ENCODE measurements at regions not wholly inside any gene's neighbourhood (a gene's known extent, or its start where the extent isn't known, plus 50 kb on each side); places are given as distances from the start of the nearest gene placed in this dataset.

DNA sequence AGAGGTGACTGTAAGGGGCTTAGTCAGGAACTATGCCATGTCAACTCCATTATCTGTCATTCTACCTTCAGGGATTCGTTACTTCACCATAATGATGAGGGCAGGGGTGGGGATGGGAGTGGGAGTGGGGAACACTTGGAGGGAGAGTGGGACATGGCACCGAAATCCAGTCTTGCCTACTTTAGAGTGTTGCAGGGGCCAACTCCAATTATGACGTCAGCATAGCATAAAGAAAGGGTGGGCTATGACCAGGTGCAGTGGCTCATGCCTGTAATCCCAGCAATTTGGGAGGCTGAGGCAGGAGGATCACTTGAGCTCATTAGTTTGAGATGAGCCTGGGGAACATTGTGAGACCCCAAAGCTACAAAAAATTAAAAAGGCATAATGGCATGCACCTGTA, 512.2 kb downstream of the GATA3 start:
- Histone ChIP-seq H3K4me1 (ENCODE audit: control insufficient read depth, insufficient read depth, low read length, poor library complexity, severe bottlenecking) (no peaks in the 10 kb centered on the region), H3K4me3 (ENCODE audit: low read depth, low read length) (no peak overlapping the region), H3K9me3 (ENCODE audit: control insufficient read depth in 2 of 2, low read length in 2 of 2) (no peaks in the 10 kb centered on the region), H3K27me3 (ENCODE audit: control insufficient read depth, insufficient read depth, low read length) (peaks cover 1% of the 10 kb centered on the region), H3K27ac (ENCODE audit: insufficient read depth, low read length, poor library complexity, severe bottlenecking) (no peak overlapping the region), H3K36me3 (ENCODE audit: control insufficient read depth, insufficient read depth, low read length) (no peaks in the 10 kb centered on the region)
- H3K36me3 Mint-ChIP-seq: no peaks in the 10 kb centered on the region
- H3K4me1 Mint-ChIP-seq: no peaks in the 10 kb centered on the region
- H3K4me3 Mint-ChIP-seq: no peak overlapping the region
- H3K9me3 Mint-ChIP-seq: peaks cover 0 to 3% (median 0%) of the 10 kb centered on the region in 7 donors
- peaks cover 25% of the 10 kb centered on the region for H3K27me3 Mint-ChIP-seq
- ATAC-seq (ENCODE audit: low read depth in 2 of 2): no peak
- DNase-seq: no peak
- no peak overlapping the region for H3K27ac Mint-ChIP-seq

- H3K27me3 Mint-ChIP-seq: peaks cover 31% of the 10 kb centered on the region
These were observed 513.9 kb downstream of the GATA3 start for GRCh38 chr10:8568401-8568800.

GRCh38 chr10:8575620-8576019, 521.1 kb downstream of the GATA3 start:
- Mint-ChIP-seq H3K9me3 (peaks cover 0 to 4% (median 0%) of the 10 kb centered on the region in 7 donors), H3K27ac (no peak overlapping the region), H3K36me3 (no peaks in the 10 kb centered on the region), H3K4me1 (peaks cover 0 to 4% (median 2%) of the 10 kb centered on the region in 4 donors), H3K4me3 (no peak overlapping the region), H3K27me3 (peaks cover 10% of the 10 kb centered on the region)
- no peaks in the 10 kb centered on the region for H3K36me3 ChIP-seq (ENCODE audit: control insufficient read depth, insufficient read depth, low read length)
- peaks cover 2% of the 10 kb centered on the region for H3K27me3 ChIP-seq (ENCODE audit: control insufficient read depth, insufficient read depth, low read length)
- H3K4me1 ChIP-seq (ENCODE audit: control insufficient read depth, insufficient read depth, low read length, poor library complexity, severe bottlenecking): no peaks in the 10 kb centered on the region
- H3K27ac ChIP-seq (ENCODE audit: insufficient read depth, low read length, poor library complexity, severe bottlenecking): no peak overlapping the region
- no peaks in the 10 kb centered on the region for H3K9me3 ChIP-seq (ENCODE audit: control insufficient read depth in 2 of 2, low read length in 2 of 2)
- DNase-seq (no peak), ATAC-seq (ENCODE audit: low read depth in 2 of 2) (no peak)
- no peak overlapping the region for H3K4me3 ChIP-seq (ENCODE audit: low read depth, low read length)

More at GRCh38 chr10:8568401-8568800, 513.9 kb downstream of the GATA3 start:
- no peak overlapping the region for H3K4me3 ChIP-seq (ENCODE audit: low read depth, low read length)
- H3K36me3 Mint-ChIP-seq: no peaks in the 10 kb centered on the region
- peaks cover 1% of the 10 kb centered on the region for H3K27me3 ChIP-seq (ENCODE audit: control insufficient read depth, insufficient read depth, low read length)
- DNase-seq (no peak), ATAC-seq (ENCODE audit: low read depth in 2 of 2) (no peak)
- no peak overlapping the region for H3K27ac Mint-ChIP-seq
- no peaks in the 10 kb centered on the region for H3K4me1 ChIP-seq (ENCODE audit: control insufficient read depth, insufficient read depth, low read length, poor library complexity, severe bottlenecking)
- no peaks in the 10 kb centered on the region for H3K9me3 Mint-ChIP-seq
- H3K27ac ChIP-seq (ENCODE audit: insufficient read depth, low read length, poor library complexity, severe bottlenecking): no peak overlapping the region
- H3K4me1 Mint-ChIP-seq: no peaks in the 10 kb centered on the region
- H3K36me3 ChIP-seq (ENCODE audit: control insufficient read depth, insufficient read depth, low read length): no peaks in the 10 kb centered on the region
- no peaks in the 10 kb centered on the region for H3K9me3 ChIP-seq (ENCODE audit: control insufficient read depth in 2 of 2, low read length in 2 of 2)
- no peak overlapping the region for H3K4me3 Mint-ChIP-seq

DNA sequence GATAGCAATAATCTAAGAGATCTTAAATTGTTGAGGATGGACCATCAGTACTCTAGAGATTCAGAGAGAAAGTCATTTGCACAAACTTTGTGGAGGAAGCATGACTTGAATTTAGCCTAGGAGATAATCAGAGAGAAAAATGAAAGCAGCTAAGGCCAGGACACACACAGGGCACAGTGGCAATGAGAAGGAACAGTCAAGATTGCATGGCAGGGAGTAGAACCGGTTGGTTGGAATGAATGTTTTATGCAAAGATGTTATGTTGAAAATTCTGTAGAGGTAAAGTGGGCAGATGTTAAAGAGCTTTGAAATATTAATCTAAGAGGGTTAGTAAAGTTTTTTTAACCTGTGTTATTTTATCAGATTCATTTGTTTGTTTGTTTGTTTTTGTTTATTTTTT, 521.8 kb downstream of the GATA3 start:
- no peaks in the 10 kb centered on the region for H3K36me3 ChIP-seq (ENCODE audit: control insufficient read depth, insufficient read depth, low read length)
- no peaks in the 10 kb centered on the region for H3K9me3 ChIP-seq (ENCODE audit: control insufficient read depth in 2 of 2, low read length in 2 of 2)
- H3K27ac Mint-ChIP-seq: no peak overlapping the region
- H3K4me1 ChIP-seq (ENCODE audit: control insufficient read depth, insufficient read depth, low read length, poor library complexity, severe bottlenecking): no peaks in the 10 kb centered on the region
- H3K27me3 Mint-ChIP-seq: peaks cover 10% of the 10 kb centered on the region
- H3K36me3 Mint-ChIP-seq: no peaks in the 10 kb centered on the region
- peaks cover 2% of the 10 kb centered on the region for H3K27me3 ChIP-seq (ENCODE audit: control insufficient read depth, insufficient read depth, low read length)
- peaks cover 0 to 4% (median 0%) of the 10 kb centered on the region in 7 donors for H3K9me3 Mint-ChIP-seq
- H3K4me1 Mint-ChIP-seq: peaks cover 0 to 4% (median 2%) of the 10 kb centered on the region in 4 donors
- no peak overlapping the region for H3K4me3 Mint-ChIP-seq
- DNase-seq (no peak), ATAC-seq (ENCODE audit: low read depth in 2 of 2) (no peak)
- no peak overlapping the region for H3K27ac ChIP-seq (ENCODE audit: insufficient read depth, low read length, poor library complexity, severe bottlenecking)
- H3K4me3 ChIP-seq (ENCODE audit: low read depth, low read length): no peak overlapping the region

DNA sequence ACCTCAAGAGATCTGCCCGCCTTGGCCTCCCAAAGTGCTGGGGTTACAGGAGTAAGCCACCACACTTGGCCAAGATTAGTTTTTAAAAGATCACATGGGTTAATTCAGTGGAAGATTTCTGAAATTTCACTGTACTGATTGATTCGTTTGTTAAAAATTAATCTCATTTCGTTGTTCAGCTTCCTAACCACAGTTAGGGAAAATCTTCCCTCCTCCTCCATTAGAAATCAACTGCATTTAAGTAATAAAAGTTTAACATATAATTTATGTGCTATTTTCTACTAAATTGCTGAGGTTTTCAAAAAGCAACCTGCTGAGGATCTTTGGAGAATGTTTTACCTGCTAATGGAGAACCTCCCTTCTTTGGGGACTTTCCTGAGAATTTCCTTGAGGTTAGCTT, 522.4 kb downstream of the GATA3 start:
- no peak for ATAC-seq (ENCODE audit: low read depth in 2 of 2)
- Mint-ChIP-seq H3K4me3 (no peak overlapping the region), H3K36me3 (no peaks in the 10 kb centered on the region), H3K27me3 (peaks cover 10% of the 10 kb centered on the region), H3K9me3 (peaks cover 0 to 4% (median 0%) of the 10 kb centered on the region in 7 donors), H3K27ac (no peak overlapping the region), H3K4me1 (peaks cover 0 to 4% (median 2%) of the 10 kb centered on the region in 4 donors)
- Histone ChIP-seq H3K36me3 (ENCODE audit: control insufficient read depth, insufficient read depth, low read length) (no peaks in the 10 kb centered on the region), H3K4me1 (ENCODE audit: control insufficient read depth, insufficient read depth, low read length, poor library complexity, severe bottlenecking) (no peaks in the 10 kb centered on the region), H3K27ac (ENCODE audit: insufficient read depth, low read length, poor library complexity, severe bottlenecking) (no peak overlapping the region), H3K4me3 (ENCODE audit: low read depth, low read length) (no peak overlapping the region), H3K27me3 (ENCODE audit: control insufficient read depth, insufficient read depth, low read length) (peaks cover 2% of the 10 kb centered on the region), H3K9me3 (ENCODE audit: control insufficient read depth in 2 of 2, low read length in 2 of 2) (no peaks in the 10 kb centered on the region)
- no peak for DNase-seq

GRCh38 chr10:8577686-8578085, 523.2 kb downstream of the GATA3 start:
- H3K4me3 Mint-ChIP-seq: no peak overlapping the region
- H3K9me3 Mint-ChIP-seq: peaks cover 0 to 4% (median 0%) of the 10 kb centered on the region in 7 donors
- Histone ChIP-seq H3K4me3 (ENCODE audit: low read depth, low read length) (peak overlapping the region; percentile 16), H3K9me3 (ENCODE audit: control insufficient read depth in 2 of 2, low read length in 2 of 2) (no peaks in the 10 kb centered on the region), H3K27me3 (ENCODE audit: control insufficient read depth, insufficient read depth, low read length) (peaks cover 2% of the 10 kb centered on the region), H3K27ac (ENCODE audit: insufficient read depth, low read length, poor library complexity, severe bottlenecking) (no peak overlapping the region), H3K36me3 (ENCODE audit: control insufficient read depth, insufficient read depth, low read length) (no peaks in the 10 kb centered on the region), H3K4me1 (ENCODE audit: control insufficient read depth, insufficient read depth, low read length, poor library complexity, severe bottlenecking) (no peaks in the 10 kb centered on the region)
- no peaks in the 10 kb centered on the region for H3K36me3 Mint-ChIP-seq
- no peak for ATAC-seq (ENCODE audit: low read depth in 2 of 2)
- peaks cover 10% of the 10 kb centered on the region for H3K27me3 Mint-ChIP-seq
- no peak overlapping the region for H3K27ac Mint-ChIP-seq
- DNase-seq: peak in 1 of 3 donors; percentile 17
- H3K4me1 Mint-ChIP-seq: peaks cover 0 to 4% (median 2%) of the 10 kb centered on the region in 4 donors

DNA sequence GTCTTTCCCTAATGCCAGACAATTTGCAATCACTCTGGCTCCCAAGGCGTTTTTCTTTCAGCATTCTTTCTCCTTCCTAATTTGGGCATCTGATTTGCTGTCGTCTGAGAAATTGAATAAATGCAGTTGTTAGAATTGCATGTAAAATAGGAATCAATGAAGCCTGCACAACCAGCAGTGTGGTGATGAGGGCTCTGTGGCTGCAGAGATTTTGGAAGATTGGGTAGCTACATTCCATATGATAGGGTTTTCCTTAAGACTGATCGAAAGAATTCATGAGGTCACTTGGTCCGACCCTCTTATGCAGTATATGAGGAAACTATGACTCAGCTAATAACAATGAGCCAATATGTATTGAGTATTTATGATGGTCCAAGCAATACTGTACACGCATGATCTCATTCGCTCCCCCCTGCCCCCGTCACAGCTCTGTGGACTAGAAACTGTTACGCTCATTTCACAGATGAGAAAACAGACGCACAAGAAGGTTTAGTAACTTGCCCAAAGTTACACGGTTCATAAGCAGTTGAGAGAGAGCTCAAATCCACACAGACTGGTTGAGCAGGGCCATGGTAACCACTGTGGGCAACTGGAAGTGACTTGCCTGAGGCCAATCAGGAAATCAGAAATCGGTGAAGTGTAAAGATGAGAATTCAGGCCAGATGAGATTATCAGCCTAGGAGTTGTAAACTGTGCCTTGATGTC, 527.2 kb downstream of the GATA3 start:
- peaks cover 2% of the 10 kb centered on the region for H3K27me3 ChIP-seq (ENCODE audit: control insufficient read depth, insufficient read depth, low read length)
- Mint-ChIP-seq H3K27ac (no peak overlapping the region), H3K9me3 (no peaks in the 10 kb centered on the region), H3K27me3 (peaks cover 12% of the 10 kb centered on the region), H3K4me1 (peaks cover 0 to 4% (median under 1%) of the 10 kb centered on the region in 4 donors), H3K4me3 (no peak overlapping the region), H3K36me3 (no peaks in the 10 kb centered on the region)
- no peak for DNase-seq
- H3K4me3 ChIP-seq (ENCODE audit: low read depth, low read length): no peak overlapping the region
- no peaks in the 10 kb centered on the region for H3K9me3 ChIP-seq (ENCODE audit: control insufficient read depth in 2 of 2, low read length in 2 of 2)
- H3K27ac ChIP-seq (ENCODE audit: insufficient read depth, low read length, poor library complexity, severe bottlenecking): no peak overlapping the region
- no peaks in the 10 kb centered on the region for H3K36me3 ChIP-seq (ENCODE audit: control insufficient read depth, insufficient read depth, low read length)
- H3K4me1 ChIP-seq (ENCODE audit: control insufficient read depth, insufficient read depth, low read length, poor library complexity, severe bottlenecking): no peaks in the 10 kb centered on the region
- ATAC-seq (ENCODE audit: low read depth in 2 of 2): no peak

- H3K27ac ChIP-seq (ENCODE audit: insufficient read depth, low read length, poor library complexity, severe bottlenecking): no peak overlapping the region
- H3K4me3 ChIP-seq (ENCODE audit: low read depth, low read length): no peak overlapping the region
- H3K36me3 ChIP-seq (ENCODE audit: control insufficient read depth, insufficient read depth, low read length): no peaks in the 10 kb centered on the region
- H3K27ac Mint-ChIP-seq: no peak overlapping the region
- no peak overlapping the region for H3K4me3 Mint-ChIP-seq
- DNase-seq (no peak), ATAC-seq (ENCODE audit: low read depth in 2 of 2) (no peak)
- H3K9me3 Mint-ChIP-seq: no peaks in the 10 kb centered on the region
- H3K36me3 Mint-ChIP-seq: no peaks in the 10 kb centered on the region
- peaks cover 22% of the 10 kb centered on the region for H3K27me3 Mint-ChIP-seq
- peaks cover 2% of the 10 kb centered on the region for H3K27me3 ChIP-seq (ENCODE audit: control insufficient read depth, insufficient read depth, low read length)
- H3K9me3 ChIP-seq (ENCODE audit: control insufficient read depth in 2 of 2, low read length in 2 of 2): no peaks in the 10 kb centered on the region
- no peaks in the 10 kb centered on the region for H3K4me1 ChIP-seq (ENCODE audit: control insufficient read depth, insufficient read depth, low read length, poor library complexity, severe bottlenecking)
- H3K4me1 Mint-ChIP-seq: no peaks in the 10 kb centered on the region
These were observed 528.6 kb downstream of the GATA3 start for GRCh38 chr10:8583096-8583495.
